ENCODE measurements at regions not wholly inside any gene's neighbourhood (a gene's known extent, or its start where the extent isn't known, plus 50 kb on each side); places are given as distances from the start of the nearest gene placed in this dataset.

DNA sequence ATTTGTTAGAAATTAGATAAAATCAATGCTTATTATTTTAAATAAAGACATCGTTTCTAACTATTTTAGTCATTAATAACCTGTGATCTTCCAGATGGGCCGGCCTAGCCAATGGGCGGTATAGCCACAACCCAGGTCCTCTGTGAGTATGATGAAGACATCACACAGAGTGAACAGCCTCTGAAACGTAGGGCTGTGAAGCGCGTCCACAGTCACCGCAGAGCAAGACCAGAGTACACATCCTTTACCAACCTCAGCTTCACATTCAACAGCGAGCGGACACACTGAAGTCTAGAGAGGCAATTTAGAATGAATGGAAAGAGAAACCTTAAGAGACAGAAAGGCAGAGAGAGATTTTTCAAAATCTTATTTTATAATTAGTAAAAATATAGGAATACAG, 125.0 kb upstream of the RPS6KA2 start:
- peaks cover 0 to 3% (median under 1%) of the 10 kb centered on the region in 4 donors for H3K4me1 ChIP-seq
- intact Hi-C loops (cut with DNase I): no loop called here
- DNase-seq: no peak
- H3K9me3 ChIP-seq: no peaks in the 10 kb centered on the region
- H3K27ac ChIP-seq: no peak overlapping the region
- WGBS, 2 donors: 77 to 83% methylated on average over 9 of the region's 9 CpGs
- no peaks in the 10 kb centered on the region for H3K27me3 ChIP-seq
- no peaks in the 10 kb centered on the region for H3K36me3 ChIP-seq
- H3K4me3 ChIP-seq: no peak overlapping the region
- TF ChIP-seq POLR2A (IDR thresholded peaks at IDR 0.05): no peak
- no peak for TF ChIP-seq POLR2AphosphoS5 (IDR thresholded peaks at IDR 0.05)
- no peak for TF ChIP-seq CTCF (IDR thresholded peaks at IDR 0.05)
- no peak for TF ChIP-seq EP300 (IDR thresholded peaks at IDR 0.05)

- TF ChIP-seq CTCF (IDR thresholded peaks at IDR 0.05): no peak
- TF ChIP-seq EP300 (IDR thresholded peaks at IDR 0.05): no peak
- TF ChIP-seq POLR2AphosphoS5 (IDR thresholded peaks at IDR 0.05): no peak
- TF ChIP-seq POLR2A (IDR thresholded peaks at IDR 0.05): no peak
- WGBS, 2 donors: 38 to 48% methylated on average over 19 of the region's 19 CpGs
- Histone ChIP-seq H3K27ac (no peak overlapping the region), H3K4me1 (peaks cover 0 to 5% (median under 1%) of the 10 kb centered on the region in 4 donors), H3K4me3 (no peak overlapping the region), H3K36me3 (no peaks in the 10 kb centered on the region), H3K9me3 (no peaks in the 10 kb centered on the region), H3K27me3 (no peaks in the 10 kb centered on the region)
- intact Hi-C loops (cut with DNase I): no loop called here
- no peak for DNase-seq
Observed at GRCh38 chr6:166751051-166751595, 124.1 kb upstream of the RPS6KA2 start.

- intact Hi-C loops (cut with DNase I): no loop called here
- no peak overlapping the region for H3K27ac ChIP-seq
- H3K9me3 ChIP-seq: no peaks in the 10 kb centered on the region
- no peaks in the 10 kb centered on the region for H3K36me3 ChIP-seq
- DNase-seq: no peak
- 79 to 82% methylated on average over 19 of the region's 19 CpGs for WGBS, 2 donors
- TF ChIP-seq EP300 (IDR thresholded peaks at IDR 0.05) (no peak), POLR2A (IDR thresholded peaks at IDR 0.05) (no peak), POLR2AphosphoS5 (IDR thresholded peaks at IDR 0.05) (no peak), CTCF (IDR thresholded peaks at IDR 0.05) (no peak)
- H3K27me3 ChIP-seq: no peaks in the 10 kb centered on the region
- H3K4me1 ChIP-seq: peaks cover 0 to 9% (median 4%) of the 10 kb centered on the region in 4 donors
- no peak overlapping the region for H3K4me3 ChIP-seq
Observed at GRCh38 chr6:166750108-166750793, 123.2 kb upstream of the RPS6KA2 start.

DNA sequence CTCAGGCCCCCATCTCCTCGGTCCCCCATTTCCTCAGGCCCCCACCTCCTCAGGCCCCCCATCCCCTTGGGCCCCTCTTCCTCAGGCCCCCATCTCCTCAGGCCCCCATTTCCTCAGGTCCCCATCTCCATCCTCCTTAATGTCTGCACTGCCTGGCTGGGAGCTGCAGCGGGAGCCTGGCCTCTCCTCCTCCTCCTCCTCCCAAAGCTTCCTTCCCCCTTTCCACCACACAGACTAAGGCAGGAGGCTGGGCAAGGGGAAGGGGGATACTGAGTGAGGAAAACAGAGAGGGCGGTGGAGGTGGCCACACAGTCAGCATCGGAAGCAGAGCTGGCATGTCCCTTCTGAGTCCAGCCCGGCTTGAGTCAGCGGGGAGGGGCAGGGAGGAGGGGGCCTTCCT, 122.6 kb upstream of the RPS6KA2 start:
- Histone ChIP-seq H3K9me3 (no peaks in the 10 kb centered on the region), H3K27ac (no peak overlapping the region), H3K4me3 (no peak overlapping the region), H3K36me3 (no peaks in the 10 kb centered on the region), H3K4me1 (peaks cover 0 to 9% (median 4%) of the 10 kb centered on the region in 4 donors), H3K27me3 (no peaks in the 10 kb centered on the region)
- intact Hi-C loops (cut with DNase I): no loop called here
- TF ChIP-seq POLR2A (IDR thresholded peaks at IDR 0.05): no peak
- TF ChIP-seq POLR2AphosphoS5 (IDR thresholded peaks at IDR 0.05): no peak
- TF ChIP-seq EP300 (IDR thresholded peaks at IDR 0.05): no peak
- TF ChIP-seq CTCF (IDR thresholded peaks at IDR 0.05): no peak
- no peak for DNase-seq
- WGBS, 2 donors: 64 to 81% methylated on average over 6 of the region's 6 CpGs
